GM18870 (cell line): ENCODE measurements at regions not wholly inside any gene's neighbourhood (a gene's known extent, or its start where the extent isn't known, plus 50 kb on each side); places are given as distances from the start of the nearest gene placed in this dataset.

ENCODE experiments used
- ATAC-seq: cut with Tn5 transposase; IDR thresholded peaks from one replicate; pipeline ENCODE4 v1.9.1; 2021; ENCODE audit warnings: moderate library complexity; ENCODE audit not compliant: unreplicated experiment

DNA sequence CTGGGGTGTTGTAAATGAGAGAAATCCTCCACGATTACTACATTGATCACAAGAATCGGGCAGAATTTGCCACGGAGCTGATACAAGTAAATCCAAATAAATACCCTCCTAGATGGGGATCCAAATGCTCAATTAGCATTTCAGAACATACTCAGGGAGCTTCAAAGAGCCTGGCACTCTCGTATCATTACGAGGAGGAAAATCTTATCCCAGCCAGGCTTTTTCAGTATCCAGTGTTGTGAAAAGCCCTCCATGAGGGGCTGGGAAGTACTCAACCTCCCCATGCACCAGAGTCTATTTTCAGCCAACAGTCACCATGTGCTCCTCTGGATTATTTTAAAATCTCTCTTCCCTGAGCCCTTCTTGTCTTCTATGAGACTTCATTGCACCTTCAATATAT lies 122.6 kb upstream of the ARRDC4 start:
- ATAC-seq: no peak

DNA sequence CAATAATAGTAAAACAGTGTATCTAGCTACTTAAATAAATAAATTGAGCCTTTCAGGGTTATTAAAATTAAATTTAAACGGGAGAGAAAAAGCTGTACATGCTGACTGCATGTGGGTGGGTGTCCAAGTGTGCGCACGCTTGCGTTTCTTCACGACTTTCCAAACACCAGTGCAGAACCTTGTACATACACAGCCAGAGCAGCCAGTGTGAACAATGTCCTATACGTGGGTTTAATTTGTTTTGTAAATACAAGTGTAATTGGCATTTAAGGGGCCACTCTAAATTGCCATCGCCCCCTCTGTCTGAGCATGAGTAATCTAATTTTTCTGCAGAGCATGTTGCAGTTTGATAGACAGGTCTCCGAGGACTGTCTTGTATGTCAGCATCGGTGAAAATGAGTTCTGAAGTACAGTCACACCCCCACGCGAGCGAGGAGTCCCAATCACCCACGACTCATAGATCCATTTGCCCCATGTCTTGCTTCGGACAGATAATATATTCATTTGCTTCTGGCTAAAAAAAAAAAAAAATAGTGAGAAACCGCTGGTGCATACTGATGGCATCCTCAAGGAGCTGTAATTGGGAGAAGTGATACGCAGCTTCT lies 121.8 kb upstream of the ARRDC4 start:
- no peak for ATAC-seq

DNA sequence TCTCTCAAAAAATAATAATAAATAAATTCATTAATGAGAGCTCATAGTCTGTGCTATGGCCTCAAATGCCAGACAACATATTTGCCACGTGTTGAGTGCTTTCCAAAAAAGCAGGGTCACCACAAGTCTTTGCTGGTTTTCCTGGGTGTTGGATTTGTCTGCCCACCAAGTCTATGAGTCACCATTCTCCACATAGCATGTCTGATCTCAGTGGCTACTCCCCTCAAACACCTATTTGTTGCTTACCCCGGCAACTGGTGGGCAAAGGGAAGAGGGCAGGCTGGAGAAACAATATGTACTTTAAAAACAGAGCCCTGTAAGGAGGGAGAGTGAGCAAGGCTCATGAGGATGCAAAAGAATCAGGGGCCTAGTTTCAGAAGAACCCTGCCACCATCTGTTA lies 120.0 kb upstream of the ARRDC4 start:
- ATAC-seq: no peak

DNA sequence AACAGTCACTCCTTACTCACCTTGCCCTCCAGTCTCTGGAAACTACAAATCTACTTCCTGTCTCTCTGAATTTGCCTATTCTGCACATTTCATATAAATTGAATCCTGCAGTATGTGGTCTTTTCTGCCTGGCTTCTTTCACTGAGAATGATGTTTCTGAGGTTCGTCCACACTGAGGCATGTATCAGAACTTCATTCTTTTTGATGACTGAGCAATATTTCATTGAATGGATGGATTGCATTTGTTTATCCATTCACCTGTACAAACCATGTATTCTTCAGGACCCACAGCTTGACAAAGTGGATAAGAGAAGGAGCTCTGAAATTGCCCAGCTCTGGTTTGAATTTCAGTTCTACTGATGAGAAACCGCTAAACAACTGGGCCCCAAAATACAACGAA lies 118.9 kb upstream of the ARRDC4 start:
- ATAC-seq: no peak

DNA sequence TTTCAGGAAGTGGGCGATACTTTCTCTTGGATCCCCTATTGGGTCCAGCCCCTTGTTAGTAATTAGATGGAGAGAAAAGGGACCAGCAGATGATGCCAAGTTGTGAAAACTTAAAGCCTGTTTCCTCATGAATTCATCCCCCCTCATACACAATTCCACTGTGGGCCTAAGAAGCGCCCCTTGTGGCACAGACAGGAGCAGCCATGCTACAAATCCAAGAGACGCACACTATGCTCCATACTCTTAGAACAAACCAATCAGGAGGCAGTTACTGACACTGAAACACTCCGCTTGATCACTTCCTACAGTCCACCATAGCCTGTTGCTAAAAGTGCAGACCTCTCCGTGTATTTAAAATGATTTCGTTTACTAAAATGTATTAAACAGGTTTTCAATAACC lies 111.3 kb upstream of the ARRDC4 start:
- ATAC-seq: no peak

DNA sequence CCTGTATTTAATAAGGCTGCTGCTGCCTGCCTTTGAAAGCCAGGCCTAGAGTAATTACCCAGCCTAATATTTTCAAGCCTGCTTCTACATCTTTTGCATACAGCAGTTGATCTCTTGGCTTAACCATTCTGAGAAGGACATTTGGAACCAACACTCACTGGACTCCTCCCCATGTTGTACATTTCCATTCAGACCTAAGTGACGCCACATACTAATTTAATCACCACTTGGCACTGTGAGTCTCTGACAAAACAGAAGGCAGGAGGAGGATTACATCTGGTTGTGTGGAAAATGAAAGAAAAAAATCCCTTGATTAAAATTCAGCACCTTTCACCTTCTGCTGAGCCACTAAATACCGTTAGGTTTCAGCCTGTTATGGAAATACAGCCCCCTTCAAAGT lies 102.2 kb upstream of the ARRDC4 start:
- no peak for ATAC-seq

DNA sequence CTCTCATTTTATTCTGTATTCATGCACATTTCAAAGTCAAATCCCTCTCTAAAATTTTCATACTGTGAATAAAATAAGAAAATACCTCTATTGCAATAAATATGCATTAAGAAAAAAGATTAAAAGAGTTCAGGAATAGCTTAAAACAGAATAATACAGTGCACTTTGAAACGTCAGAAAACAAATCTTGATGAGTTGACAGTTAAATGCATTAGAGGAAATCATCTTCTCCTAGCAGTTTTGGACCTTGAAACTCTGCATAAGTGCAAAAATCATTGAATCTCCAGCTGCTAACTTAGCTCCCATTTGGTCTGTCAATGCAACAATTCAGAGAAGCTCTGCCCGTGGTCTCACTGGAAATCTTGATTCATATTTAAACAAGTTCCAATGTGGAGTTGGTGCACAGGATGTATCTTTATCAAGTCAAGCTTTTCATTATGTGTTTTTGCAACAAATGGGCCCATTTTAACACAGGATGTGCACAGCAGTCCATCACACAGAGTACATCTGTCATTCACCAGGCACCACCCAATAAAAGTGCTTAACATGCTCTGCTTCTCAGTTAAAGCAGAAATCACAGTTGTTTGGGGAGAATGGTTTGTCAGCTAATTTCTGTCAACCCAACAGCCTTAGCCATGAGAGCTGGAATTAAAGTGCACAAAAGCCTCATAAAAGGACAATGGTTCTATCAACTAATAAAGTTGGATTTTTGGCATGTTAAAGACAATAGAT lies 98.8 kb upstream of the ARRDC4 start:
- ATAC-seq: no peak

DNA sequence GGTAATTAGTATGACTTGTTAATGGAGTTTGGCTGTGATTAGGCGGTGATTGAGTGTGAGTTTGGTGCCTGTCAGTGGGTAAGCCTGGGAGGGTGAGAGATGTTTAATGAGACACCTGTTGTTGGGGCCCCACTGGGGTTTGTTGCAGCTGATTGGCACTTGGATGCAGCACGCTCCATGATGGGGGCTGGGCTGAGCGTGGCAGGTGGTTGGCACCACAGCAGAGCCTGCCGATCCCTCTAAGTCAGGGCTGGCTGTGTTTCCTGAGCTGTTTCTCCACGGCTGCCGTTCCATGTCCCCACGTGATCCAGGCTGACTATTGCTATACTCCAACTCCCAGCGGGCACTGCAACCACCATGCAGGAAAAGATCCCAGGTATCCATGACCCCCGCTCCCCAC lies 93.5 kb upstream of the ARRDC4 start:
- ATAC-seq: no peak

DNA sequence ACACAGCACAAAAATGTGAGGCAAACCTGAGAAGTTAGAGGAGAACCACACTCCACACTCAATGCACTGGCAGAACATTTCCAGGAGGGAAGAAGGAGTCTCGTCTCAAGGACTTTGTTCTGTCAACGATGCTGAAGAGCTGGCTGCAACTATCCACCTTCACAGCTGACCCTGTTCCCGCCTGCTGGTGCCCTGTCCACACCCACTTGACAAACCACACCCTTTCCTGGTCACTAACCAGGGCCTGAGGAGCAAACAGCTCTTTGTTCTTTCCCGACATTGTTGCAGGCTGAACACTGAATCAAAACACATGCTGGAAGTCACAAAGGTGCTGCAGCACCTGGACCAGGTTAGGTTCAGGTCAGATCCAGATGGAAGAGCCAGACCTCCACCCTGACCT lies 92.6 kb upstream of the ARRDC4 start:
- no peak for ATAC-seq

DNA sequence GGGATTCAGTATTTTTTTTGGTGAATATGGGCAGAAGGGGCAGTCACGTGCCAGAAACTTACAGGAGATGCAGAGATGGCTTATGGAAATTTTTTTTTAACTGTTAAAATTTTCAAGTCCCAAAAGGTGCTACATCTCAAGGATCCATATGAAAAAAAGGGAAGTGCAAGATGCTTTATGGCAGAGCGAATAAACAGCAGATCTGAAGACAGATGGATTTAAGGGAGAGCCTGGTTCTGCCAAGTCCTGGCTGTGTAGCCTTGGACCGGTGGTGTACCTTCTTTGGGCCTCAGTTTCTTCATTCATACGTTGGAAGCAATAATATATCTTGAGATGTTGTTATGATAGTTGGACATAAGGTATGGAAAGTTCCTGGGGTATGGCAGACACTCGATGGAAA lies 91.5 kb upstream of the ARRDC4 start:
- no peak for ATAC-seq

DNA sequence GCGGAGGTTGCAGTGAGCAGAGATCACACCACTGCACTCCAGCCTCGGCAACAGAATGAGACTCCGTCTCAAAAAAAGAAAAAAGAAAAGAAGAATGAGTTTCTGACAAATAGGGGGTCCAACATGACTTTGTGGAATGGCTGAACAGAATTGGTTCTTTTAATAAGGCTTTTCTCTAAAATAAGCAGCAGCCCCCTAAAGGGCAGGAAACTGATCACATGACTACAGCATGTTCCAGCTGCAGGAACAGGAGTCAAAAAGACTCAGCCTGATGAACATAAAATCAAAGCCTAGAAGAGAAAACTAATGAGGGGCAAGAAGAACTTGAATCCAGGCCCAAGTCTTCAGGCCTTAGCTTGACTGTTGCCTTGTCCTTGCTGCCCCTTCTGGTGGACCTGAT lies 89.7 kb upstream of the ARRDC4 start:
- no peak for ATAC-seq

DNA sequence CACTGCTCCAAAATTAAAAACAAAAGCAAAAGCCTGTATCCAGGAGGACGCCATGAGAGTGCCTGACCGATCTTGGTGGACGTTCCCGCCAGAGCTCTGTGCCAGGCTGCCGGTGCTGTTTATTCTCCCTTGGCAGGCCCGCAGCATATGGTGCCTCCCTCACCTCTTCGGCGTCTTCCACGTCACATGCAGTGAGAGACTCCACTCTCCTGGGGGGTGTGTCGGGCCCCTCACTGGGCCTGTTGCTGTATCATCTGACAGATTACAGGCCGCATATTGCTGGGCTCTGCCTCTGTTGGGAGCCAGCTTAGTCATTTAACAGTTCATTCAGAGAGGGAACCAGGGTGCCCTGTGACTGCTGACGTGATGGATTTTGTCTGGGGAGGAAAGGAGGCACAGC lies 86.4 kb upstream of the ARRDC4 start:
- ATAC-seq: no peak

DNA sequence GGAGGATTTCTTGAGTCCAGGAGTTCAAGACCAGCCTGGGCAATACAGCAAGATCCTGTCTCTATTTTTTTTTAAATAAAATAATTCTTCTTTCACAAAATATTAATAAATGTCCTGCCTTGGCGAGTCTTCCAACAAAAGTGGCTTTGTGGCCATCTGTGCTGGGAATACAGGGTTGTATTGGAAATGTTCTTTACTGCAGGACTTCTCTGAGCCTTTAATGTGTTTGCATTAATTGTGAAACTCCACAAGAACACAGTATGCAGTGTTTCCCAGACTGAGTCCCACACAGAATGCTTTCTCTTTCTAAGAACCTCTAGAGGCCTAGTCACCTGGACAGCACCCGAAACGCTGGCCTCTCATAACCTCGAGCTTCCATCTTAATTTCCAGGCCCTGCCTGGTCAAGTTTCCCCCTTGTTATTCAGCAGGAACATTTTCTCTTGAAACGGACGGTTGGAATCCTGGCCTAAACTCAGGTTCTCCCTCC lies 85.4 kb upstream of the ARRDC4 start:
- ATAC-seq: no peak

DNA sequence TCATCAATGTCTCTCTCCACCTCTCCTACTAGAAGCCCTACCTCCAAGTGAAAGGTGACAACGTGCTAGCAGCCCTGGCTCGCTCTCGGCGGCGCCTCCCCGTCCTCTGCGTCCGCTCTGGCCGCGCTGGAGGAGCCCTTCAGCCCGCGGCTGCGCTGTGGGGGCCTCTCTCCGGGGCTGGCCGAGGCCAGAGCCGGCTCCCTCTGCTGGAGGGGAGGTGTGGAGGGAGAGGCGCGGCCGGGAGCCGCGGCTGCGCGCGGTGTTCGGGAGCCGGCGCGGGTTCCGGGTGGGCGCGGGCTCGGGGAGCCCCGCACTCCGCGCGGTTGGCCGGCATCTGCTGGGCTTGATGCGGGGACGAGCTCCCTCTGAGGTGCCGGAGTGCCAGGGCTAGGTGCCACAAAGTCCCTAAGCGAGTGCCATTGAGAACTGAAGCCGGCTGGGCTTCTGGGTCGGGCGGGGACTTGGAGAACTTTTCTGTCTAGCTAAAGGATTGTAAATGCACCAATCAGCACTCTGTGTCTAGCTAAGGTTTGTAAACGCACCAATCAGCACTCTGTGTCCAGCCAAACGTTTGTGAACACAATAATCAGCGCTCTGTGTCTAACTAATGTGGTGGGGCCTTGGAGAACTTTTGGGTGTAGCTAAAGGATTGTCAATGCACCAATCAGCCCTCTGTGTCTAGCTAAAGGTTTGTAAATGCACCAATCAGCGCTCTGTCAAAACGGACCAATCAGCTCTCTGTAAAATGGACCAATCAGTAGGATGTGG lies 84.8 kb upstream of the ARRDC4 start:
- no peak for ATAC-seq

DNA sequence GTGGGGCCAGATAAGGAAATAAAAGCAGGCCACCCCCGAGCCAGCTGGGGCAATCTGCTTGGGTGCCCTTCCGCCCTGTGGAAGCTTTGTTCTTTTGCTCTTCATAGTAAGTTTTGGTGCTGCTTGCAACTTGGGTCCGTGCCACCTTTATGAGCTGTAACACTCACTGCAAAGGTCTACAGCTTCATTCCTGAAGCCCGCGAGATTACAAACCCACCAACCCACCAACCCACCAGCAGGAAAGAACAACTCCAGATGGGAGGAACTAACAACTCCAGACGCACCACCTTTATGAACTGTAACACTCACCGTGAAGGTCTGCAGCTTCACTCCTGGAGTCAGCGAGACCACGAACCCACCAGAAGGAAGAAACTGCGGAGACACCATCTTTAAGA lies 84.2 kb upstream of the ARRDC4 start:
- no peak for ATAC-seq

DNA sequence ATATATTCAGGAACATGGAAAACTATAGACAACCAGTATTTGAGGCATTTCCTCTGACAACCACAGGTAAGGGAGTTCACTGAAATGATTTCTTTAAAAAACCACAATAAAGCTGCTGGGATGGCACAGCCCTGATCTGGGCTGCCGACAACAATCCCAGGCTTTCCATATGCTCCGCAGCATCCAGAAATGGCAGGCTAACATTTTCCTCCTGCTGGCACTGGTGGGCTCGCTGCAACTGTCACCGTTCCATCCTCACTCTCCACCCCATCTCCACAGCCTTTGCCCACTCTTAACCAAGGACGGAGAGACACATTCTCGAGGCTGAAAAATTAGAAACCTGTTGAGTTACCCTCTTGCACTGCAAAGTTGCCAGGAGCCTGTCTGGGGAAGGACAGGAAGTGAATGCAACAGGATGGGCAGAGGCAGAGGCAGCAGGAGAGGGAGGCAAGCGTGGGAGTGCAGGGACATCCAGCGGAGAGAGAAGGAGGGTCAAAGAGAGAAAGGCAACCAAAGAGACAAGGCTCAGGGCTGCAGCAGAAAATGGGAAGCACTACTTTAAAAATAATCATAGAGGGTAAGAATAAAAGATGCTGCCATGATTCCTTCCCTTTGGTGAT lies 79.0 kb upstream of the ARRDC4 start:
- ATAC-seq: no peak

DNA sequence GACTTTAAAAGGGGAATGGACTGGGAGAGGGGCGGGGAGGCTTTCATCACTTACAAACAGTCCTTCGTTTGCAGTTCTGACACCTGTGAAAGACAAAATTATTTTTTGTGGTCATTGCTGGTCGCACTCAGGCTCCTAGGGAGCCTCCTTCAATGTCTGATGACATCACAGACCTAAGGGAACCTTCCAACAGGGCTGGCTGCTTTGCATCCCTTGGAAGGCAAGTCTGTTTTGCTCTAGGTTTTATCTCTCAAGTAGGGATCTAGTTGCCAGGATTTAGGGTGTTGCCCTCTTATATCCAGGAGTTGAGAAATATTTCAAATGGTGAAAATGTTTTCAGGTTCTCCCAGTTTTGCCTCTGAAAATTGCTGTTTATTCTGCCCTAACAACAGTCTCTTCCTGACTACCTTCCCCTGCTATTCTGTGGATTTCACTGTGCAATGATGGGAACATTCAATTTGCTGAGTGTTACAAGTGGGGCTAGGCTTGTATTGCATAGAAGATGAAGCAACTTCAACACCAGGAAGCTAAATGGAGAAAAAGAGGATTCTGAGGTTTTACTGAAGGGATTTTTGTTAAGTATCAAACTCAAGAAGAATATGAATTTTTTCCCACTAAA lies 75.9 kb upstream of the ARRDC4 start:
- ATAC-seq: no peak

DNA sequence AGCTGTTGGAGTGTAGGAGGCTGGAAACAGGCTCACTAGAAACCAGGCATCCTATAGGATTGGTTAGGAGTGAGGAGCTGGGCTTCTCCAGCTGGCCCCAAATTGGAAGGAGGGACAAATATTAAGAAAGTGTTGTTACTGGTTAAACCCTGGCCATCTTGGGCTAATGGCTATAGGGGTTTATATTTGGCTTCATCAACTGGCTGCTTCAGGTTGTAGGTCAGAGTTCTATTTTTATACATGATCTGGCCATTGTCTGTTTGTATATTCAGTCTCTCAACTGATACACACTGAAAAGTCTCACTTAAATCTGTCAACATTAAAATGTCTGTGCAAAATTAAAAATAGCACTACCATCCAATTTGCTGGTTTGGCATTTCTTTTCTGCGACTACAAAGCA lies 70.2 kb upstream of the ARRDC4 start:
- ATAC-seq: no peak

DNA sequence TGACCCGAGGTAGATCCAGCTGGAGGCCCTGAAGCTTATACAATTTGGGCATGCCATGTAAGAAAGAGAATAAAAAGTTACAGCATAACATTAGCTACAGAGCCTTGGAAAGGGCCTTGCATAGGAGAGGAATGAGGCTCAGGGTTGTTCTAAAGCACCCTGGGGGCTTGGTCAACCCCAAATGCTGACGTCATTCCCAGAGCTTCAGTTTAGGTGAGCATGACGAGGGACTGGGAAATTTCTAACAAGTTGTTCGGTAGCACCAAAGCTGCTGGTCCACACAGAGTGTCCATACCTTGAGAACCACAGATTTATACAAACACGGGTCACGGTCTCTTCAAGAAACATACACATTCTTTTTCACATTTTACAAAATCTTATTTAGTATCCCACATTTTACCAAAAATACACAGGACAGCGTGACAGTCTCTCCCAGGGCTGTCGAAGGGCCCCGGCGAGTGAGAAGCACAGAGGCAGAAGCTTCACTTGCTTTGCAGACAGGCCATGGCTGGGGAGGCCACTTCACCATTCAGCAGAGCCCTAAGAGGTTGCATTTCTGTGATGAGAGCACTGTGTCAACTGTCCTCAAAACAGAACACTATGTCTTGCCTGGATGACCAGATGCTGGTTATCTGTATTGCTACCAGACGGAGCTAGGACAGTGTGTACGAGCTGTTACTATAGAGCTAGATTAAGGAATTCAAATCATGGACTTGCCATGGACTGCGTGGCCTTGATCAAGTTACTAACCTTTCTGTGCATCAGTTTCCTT lies 68.2 kb upstream of the ARRDC4 start:
- ATAC-seq: no peak

DNA sequence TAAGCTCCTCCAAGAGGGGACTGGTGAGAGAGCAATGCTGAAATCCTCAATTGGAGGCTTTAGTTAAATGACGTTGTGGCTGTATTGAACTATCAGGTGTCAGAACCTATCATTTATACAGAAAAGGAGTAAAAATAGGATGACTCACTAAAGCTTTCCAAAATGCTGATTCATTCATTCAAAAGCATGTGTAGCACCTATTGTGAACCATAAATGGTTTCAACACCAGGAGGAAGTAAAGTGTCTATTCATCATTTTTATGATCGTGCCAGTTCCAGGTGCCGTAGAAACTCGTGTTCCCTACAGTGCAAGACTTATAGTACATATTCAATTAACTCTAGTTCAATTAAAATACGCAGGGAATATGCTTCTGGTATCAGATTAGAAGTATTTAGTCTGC lies 66.5 kb upstream of the ARRDC4 start:
- no peak for ATAC-seq

DNA sequence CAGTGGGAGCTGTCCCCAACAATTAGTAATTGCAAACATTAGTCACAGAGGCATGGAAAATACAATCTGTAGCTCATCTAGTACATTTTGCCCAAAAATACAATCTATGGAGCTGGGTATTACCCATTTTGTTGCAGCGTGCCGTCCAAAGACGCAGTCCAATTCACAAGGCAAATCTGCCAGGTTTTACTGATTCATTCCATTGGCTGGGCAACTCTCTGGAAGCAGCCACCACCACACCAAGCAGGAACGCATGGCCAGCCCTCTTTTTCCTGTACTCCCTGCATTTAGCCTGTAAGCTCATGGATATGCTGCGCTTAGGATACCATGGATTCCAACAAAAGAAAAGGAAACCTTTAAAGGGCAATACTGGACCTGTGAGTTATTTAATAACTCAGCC lies 60.5 kb upstream of the ARRDC4 start:
- ATAC-seq: no peak
